ENCODE measurements at regions not wholly inside any gene's neighbourhood (a gene's known extent, or its start where the extent isn't known, plus 50 kb on each side); places are given as distances from the start of the nearest gene placed in this dataset.

DNA sequence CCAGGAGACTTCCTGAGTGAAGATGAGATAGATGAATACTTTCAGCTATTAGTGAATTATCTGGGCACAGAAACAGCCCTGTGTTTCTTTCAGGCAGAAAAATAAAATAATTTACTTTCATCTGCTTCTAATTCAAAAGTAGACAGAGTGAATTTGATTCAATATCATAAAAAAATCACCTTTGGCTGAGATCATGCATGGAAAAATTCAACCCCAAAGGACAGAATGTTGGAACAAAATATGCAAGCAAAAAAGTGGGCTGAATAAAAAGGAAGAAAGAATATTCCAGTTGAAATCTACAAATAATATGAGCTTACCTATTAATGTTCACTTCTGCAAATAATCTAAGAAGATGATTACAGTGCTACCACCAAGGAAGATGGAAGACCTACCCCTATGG is 546.9 kb downstream of the TFAP2B start:
- TF ChIP-seq, protein P1, sequence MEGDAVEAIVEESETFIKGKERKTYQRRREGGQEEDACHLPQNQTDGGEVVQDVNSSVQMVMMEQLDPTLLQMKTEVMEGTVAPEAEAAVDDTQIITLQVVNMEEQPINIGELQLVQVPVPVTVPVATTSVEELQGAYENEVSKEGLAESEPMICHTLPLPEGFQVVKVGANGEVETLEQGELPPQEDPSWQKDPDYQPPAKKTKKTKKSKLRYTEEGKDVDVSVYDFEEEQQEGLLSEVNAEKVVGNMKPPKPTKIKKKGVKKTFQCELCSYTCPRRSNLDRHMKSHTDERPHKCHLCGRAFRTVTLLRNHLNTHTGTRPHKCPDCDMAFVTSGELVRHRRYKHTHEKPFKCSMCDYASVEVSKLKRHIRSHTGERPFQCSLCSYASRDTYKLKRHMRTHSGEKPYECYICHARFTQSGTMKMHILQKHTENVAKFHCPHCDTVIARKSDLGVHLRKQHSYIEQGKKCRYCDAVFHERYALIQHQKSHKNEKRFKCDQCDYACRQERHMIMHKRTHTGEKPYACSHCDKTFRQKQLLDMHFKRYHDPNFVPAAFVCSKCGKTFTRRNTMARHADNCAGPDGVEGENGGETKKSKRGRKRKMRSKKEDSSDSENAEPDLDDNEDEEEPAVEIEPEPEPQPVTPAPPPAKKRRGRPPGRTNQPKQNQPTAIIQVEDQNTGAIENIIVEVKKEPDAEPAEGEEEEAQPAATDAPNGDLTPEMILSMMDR (IDR thresholded peaks at IDR 0.05) = no peak
- no peak for TF ChIP-seq POLR2AphosphoS5 (IDR thresholded peaks at IDR 0.05; ENCODE audit: insufficient read depth in 1 of 2, low read depth in 1 of 2)
- no peak for TF ChIP-seq POLR2A (IDR thresholded peaks at IDR 0.05)

Data from vagina (tissue), 2 donors.